ENCODE measurements at regions not wholly inside any gene's neighbourhood (a gene's known extent, or its start where the extent isn't known, plus 50 kb on each side); places are given as distances from the start of the nearest gene placed in this dataset.

DNA sequence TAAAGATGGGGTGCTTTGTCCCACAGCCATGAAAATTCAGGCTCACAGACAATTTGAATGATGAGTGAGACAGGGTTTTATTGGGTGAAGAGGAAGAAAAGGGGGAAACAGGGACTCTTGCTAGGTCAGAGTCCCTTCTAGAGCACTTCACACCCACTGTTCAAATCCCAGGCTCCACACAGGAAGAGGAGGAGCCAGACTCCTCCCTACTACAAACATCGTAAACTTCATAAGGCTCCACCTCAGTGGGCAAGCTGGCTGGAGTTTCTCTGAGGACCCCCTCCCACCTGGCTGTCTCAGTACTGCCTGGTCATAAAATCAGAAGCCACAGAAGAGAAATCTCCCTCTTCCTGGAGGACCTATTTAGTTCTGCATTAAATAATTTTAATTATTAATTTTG lies 80.3 kb upstream of the KCNMB2 start:
- no peak for DNase-seq

GRCh38 chr3:178456621-178457285 lies 79.5 kb upstream of the KCNMB2 start:
- DNase-seq = no peak

GRCh38 chr3:178457511-178457910 lies 78.7 kb upstream of the KCNMB2 start:
- no peak for DNase-seq

DNA sequence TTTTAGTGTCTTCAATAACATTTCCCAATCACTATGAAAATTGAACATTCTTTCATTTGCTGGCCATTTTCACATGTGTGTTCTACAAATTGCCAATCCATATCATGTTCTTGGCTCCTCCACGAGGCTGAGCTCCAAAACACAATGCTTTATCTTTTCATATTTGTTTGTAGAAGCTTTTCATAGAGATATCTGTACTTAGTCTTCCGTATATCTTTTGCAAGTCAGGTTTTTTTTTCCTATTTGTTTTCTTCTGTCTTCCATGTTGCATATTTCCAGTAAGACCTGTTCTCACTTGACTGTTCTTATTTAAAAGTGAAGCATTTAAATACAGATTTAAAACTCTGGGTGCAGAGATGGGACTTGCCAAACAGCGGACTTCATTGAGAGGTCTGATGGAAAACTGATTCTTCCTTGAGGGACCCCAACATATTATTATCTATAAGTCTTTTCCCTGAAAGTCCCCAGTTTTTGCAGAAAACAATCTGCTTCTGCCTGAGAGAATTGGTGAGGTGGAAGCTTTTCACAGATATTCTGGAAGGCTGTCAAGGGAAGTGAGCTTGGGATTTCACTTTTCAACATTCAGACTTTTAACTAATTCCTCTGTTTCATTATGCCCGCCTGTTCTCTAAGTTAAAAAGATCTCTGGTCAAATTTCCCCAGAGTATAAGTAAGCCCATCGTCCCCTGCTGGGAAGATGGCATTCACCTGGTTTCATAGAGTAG lies 77.8 kb upstream of the KCNMB2 start:
- DNase-seq = no peak

- no peak for DNase-seq
Observed at GRCh38 chr3:178459038-178459410, 77.2 kb upstream of the KCNMB2 start.

DNA sequence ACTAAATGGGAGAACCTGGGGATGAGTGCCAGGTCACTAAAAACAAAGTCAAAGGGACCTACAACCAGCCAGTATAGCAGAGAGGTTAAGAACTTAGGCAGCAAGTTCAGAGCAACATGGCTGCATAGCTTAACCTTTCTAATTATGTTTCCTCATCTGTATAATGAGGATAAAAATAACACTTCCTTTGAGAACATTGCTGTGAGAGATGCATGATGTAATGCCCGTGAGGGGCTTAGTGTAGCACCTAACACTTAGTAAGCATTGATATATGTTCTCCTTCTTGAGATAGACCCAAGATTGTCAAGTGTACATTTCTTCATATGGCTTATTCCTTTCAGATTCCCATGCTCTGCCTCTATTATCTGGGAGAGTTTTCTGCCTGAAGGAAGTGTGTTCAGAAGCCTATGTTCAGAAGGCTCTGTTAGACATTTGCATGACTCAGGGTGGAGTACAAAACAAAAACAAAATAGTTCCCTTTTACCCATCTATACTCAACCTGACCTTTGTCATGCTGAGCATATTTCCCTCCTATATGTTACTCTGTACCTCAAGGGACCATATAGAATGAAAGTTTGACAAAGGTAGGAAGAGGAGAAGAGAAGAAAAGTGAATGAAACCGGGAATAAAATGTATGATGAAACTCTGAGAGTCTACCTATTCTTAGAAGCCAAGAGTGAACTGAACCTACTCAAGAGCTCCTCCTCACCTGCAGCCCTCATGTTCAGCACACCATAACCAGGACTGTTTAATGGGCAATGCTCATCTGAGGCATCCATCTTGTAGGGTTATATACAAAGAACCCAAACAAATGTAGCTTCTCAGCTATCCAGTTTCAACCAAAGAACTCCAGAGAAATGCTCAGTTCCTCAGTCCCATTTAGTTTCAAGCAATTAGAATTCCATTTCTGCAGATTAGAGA lies 70.7 kb upstream of the KCNMB2 start:
- DNase-seq = no peak

DNA sequence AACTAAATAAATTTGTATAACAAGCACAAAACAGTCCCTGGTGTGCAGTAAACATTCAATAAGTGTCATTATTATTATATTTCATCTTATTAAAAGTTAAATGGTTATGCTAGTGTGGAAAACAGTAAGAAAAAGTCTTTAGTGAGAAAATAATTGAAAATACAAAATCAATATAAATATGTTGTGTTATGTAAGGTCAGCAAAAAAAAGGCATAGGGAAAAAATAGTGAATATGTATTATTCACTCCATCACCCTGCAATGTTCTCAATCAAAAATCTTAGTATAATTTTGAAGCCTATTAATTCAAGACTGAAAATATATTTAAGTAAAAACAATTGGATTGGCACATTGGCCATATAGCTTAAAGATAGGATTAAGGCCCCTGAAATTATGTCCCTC lies 63.3 kb upstream of the KCNMB2 start:
- DNase-seq = no peak

- no peak for DNase-seq
Observed at GRCh38 chr3:178474526-178474925, 61.7 kb upstream of the KCNMB2 start.

DNA sequence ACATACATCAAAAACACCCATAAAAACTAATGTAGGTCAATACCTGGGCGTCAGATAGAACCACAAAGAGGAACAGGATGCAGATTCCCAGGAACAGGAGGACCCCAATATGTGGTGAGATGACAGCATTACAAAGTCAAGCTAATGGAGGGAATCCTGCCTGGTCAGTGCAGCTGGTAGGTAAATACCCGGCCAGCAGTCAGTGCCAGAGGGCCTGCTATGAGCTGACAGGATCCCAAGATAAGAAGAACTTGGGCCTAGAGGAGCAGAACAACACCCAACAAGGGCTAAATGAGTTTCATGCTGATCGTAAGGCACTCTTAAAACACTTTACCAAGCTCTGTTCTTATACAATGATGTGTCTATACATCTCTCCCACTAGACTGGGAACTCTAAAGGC lies 61.2 kb upstream of the KCNMB2 start:
- no peak for DNase-seq

- no peak for DNase-seq
Observed at GRCh38 chr3:178476886-178477285, 59.4 kb upstream of the KCNMB2 start.

DNA sequence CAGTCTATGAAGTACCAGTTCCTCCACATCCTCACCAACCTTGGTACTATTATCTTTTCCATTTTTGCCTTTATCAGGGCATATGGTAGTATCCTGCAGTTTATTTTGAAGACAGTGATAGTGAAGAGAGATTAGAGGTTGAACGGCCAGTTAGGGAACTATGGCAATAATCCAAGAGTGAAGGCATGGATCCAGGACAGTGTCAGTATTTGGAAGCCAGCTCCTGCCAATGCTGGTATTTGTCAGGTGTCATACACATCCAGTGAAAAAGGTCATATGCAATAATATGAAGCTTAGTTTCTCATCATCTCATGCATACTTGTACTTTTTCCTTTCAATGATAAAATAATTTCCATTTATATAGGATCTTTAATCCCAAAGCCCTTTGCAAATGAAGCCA lies 56.8 kb upstream of the KCNMB2 start:
- no peak for DNase-seq

DNA sequence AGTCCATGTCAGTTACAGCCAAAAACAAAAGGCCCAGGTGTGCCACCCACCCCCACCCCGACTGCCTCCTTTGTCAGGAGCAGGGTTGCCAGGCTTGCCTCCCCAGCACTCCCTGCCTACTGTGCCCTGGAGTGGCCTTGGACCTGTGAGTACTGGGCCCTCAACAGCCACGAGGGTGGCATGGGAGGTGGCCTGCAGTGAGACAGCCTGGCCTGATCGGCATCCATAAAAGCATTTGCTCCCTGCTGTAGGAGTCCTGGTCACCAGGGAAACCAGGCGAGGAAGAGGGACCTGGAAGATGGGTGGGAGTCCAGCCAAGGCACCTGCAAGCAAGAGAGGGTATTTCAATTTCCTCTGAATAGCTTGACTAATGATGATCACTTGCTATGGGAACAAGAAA lies 56.4 kb upstream of the KCNMB2 start:
- no peak for DNase-seq

DNA sequence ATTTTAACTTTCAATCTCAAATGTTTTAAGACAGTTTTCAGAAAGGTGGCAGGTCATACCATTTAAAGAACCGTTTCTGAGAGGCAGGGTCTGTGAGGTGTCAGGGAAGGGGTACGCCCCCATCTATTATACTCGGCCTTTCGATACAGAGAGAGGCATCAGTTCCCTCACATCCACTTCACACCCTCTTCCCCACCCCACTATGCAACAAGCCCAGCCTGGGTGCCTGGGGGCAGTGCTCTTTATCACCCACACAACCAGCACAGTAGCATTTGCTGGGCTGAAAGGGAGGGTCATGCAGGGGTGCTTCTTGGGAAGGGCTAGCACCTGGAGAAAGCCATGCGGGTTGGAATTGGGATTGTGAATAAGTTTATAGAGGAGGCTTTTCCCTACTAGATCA lies 56.0 kb upstream of the KCNMB2 start:
- no peak for DNase-seq

- no peak for DNase-seq
Observed at GRCh38 chr3:178480795-178481194, 55.4 kb upstream of the KCNMB2 start.

- no peak for DNase-seq
Observed at GRCh38 chr3:178482981-178483380, 53.3 kb upstream of the KCNMB2 start.

DNA sequence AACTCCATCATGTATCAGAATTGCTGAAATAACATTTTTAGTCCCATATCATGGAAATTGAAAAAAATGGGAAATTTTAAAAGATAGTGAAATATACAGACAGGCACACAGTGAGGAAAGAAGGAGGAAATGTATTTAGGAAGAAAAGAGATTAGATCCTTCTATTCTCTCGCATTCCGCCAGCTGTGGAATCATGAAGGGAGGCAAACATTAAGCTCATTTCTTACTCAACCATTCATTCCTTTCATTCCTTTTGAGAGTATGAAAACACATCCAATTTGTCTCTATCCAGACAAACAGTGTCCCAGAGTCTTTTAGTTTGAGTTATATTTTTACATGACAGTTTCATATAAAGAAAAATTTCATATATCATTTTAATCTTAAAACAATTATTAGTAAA lies 52.5 kb upstream of the KCNMB2 start:
- no peak for DNase-seq

DNA sequence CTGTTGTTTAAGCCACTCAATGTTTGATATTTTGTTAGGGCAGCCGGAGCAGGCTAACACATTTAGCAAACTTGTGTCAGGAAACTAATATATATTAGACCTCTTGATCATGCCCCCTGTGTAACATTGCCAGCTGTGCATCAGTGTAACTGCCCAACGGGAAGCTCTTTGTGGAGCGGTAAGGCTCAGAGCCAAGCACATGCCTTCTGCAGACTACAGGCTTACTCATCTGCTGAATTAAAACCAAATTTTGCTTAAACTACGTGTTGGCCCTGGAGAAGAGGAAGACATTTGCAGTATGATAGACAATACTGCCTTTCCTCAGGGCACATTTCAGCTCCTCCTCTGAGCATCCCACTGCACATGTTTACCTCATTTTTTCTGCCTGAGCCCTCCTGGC lies 50.5 kb upstream of the KCNMB2 start:
- DNase-seq = no peak
